CD14-positive monocyte (primary cell): ENCODE measurements at regions not wholly inside any gene's neighbourhood (a gene's known extent, or its start where the extent isn't known, plus 50 kb on each side); places are given as distances from the start of the nearest gene placed in this dataset.

Source experiments
- DNase-seq, 3 donors: peaks; one replicate each; pipeline ENCODE4 v3.0.0-alpha.2; 2011 to 2022
- H2AFZ ChIP-seq: 2 replicates; pipeline ENCODE4 v1.6.0; 2012; ENCODE audit warnings: mild to moderate bottlenecking, low read depth, low read length, inconsistent platforms; ENCODE audit not compliant: insufficient read depth, poor library complexity, severe bottlenecking
- H3K27ac ChIP-seq, 2 donors: 1 replicate in 1 of 2; 2 replicates in 1 of 2; pipeline ENCODE4 v1.5.1; 2012 to 2013; ENCODE audit warnings: low read length in 2 of 2, control low read depth in 1 of 2, inconsistent platforms in 1 of 2, low read depth in 1 of 2, mild to moderate bottlenecking in 1 of 2
- H3K27me3 ChIP-seq, 2 donors: one replicate each; pipeline versions ENCODE4 v1.6.0 to v1.6.1; 2011 to 2013; ENCODE audit warnings: low read length in 2 of 2; ENCODE audit not compliant: control insufficient read depth in 2 of 2, insufficient read depth in 2 of 2
- H3K36me3 ChIP-seq, 2 donors: replicated peaks in 1 of 2; 1 replicate in 1 of 2; 2 replicates in 1 of 2; pipeline versions ENCODE4 v1.5.1 to v1.6.1; 2012 to 2013; ENCODE audit warnings: low read length in 2 of 2, control low read depth in 1 of 2, inconsistent platforms in 1 of 2, mild to moderate bottlenecking in 1 of 2; ENCODE audit not compliant: insufficient read depth in 2 of 2, control insufficient read depth in 1 of 2
- H3K4me1 ChIP-seq, 2 donors: 1 replicate in 1 of 2; 2 replicates in 1 of 2; pipeline versions ENCODE4 v1.5.1 to v1.6.1; 2012 to 2013; ENCODE audit warnings: low read length in 2 of 2, control low read depth in 1 of 2, inconsistent platforms in 1 of 2, mild to moderate bottlenecking in 1 of 2, moderate library complexity in 1 of 2; ENCODE audit not compliant: insufficient read depth in 2 of 2, control insufficient read depth in 1 of 2
- H3K4me2 ChIP-seq: replicated peaks from 2 replicates; pipeline ENCODE3; 2012; ENCODE audit warnings: low read length, moderate library complexity, mild to moderate bottlenecking; ENCODE audit not compliant: poor library complexity, severe bottlenecking; ENCODE audit errors: extremely low read depth
- H3K4me3 ChIP-seq, 3 experiments: fragments of 200-600 bp in 1 of 3; sonication (generic) in 1 of 3; replicated peaks in 1 of 3; 1 replicate in 2 of 3; 2 replicates in 1 of 3; pipeline ENCODE4 v1.5.1; 2011 to 2013; ENCODE audit warnings: low read length in 3 of 3, mild to moderate bottlenecking in 3 of 3, control low read depth in 2 of 3, low read depth in 2 of 3, inconsistent platforms in 1 of 3, moderate library complexity in 1 of 3
- H3K79me2 ChIP-seq: 2 replicates; pipeline ENCODE4 v1.6.0; 2012; ENCODE audit warnings: mild to moderate bottlenecking, control low read depth, inconsistent platforms, low read length, moderate library complexity; ENCODE audit not compliant: insufficient read depth
- H3K9ac ChIP-seq: 2 replicates; pipeline ENCODE4 v1.6.0; 2017; ENCODE audit warnings: low read length, mild to moderate bottlenecking; ENCODE audit not compliant: insufficient read depth, poor library complexity, severe bottlenecking
- H3K9me3 ChIP-seq, 2 donors: replicated peaks in 1 of 2; 1 replicate in 1 of 2; 2 replicates in 1 of 2; pipeline versions ENCODE4 v1.5.1 to v1.6.1; 2012 to 2013; ENCODE audit warnings: low read length in 2 of 2, control low read depth in 1 of 2; ENCODE audit not compliant: control insufficient read depth in 1 of 2, insufficient read depth in 1 of 2
- H4K20me1 ChIP-seq: 2 replicates; pipeline ENCODE4 v1.6.0; 2012; ENCODE audit warnings: mild to moderate bottlenecking, low read length, control low read depth, moderate library complexity; ENCODE audit not compliant: insufficient read depth
- H3K27ac Mint-ChIP-seq, 7 donors: one replicate each; pipeline ENCODE4 v1.8.0; 2020; ENCODE audit warnings: mild to moderate bottlenecking in 7 of 7, mixed read lengths in 7 of 7, moderate library complexity in 6 of 7, inconsistent platforms in 2 of 7
- H3K27me3 Mint-ChIP-seq, 3 donors: one replicate each; pipeline ENCODE4 v1.8.0; 2021 to 2022; ENCODE audit warnings: low read depth in 3 of 3, mild to moderate bottlenecking in 3 of 3, mixed read lengths in 3 of 3, moderate library complexity in 3 of 3, inconsistent platforms in 1 of 3
- H3K36me3 Mint-ChIP-seq, 2 donors: one replicate each; pipeline ENCODE4 v1.8.0; 2020; ENCODE audit warnings: mixed read lengths in 2 of 2, inconsistent platforms in 1 of 2, mild to moderate bottlenecking in 1 of 2
- H3K4me1 Mint-ChIP-seq: one replicate; pipeline ENCODE4 v1.8.0; 2020; ENCODE audit warnings: mild to moderate bottlenecking, mixed read lengths
- H3K4me3 Mint-ChIP-seq, 2 donors: one replicate each; pipeline ENCODE4 v1.8.0; 2020; ENCODE audit warnings: mild to moderate bottlenecking in 2 of 2, mixed read lengths in 2 of 2, moderate library complexity in 1 of 2
- H3K9me3 Mint-ChIP-seq, 7 donors: one replicate each; pipeline ENCODE4 v1.8.0; 2020 to 2022; ENCODE audit warnings: mixed read lengths in 7 of 7, mild to moderate bottlenecking in 6 of 7, moderate library complexity in 6 of 7, inconsistent platforms in 2 of 7
- CTCF ChIP-seq: fragments of 200-600 bp; IDR thresholded peaks from one replicate; pipeline ENCODE4 v1.8.0; 2022; ENCODE audit warnings: antibody characterized with exemption, mild to moderate bottlenecking
- WGBS: methylation state at CpG from one replicate; pipeline ENCODE4 v1.1.5; 2013; ENCODE audit warnings: missing lambda C conversion rate; ENCODE audit not compliant: insufficient coverage; 5-methylcytosine and 5-hydroxymethylcytosine counted together
- intact Hi-C, 2 donors: fragments of 100-400 bp; cut with micrococcal nuclease; formaldehyde crosslinking; loops; one replicate each; pipeline versions ENCODE4 v1.15.0 to v1.15.1; 2023

- no peak for TF ChIP-seq CTCF
- Mint-ChIP-seq H3K4me1 (no peaks in the 10 kb centered on the region), H3K36me3 (no peaks in the 10 kb centered on the region), H3K4me3 (no peak overlapping the region), H3K27ac (no peak overlapping the region), H3K9me3 (peaks cover 0 to 7% (median 1%) of the 10 kb centered on the region in 7 donors), H3K27me3 (no peaks in the 10 kb centered on the region)
- WGBS: no CpG with 5 or more reads among the region's 1 CpG
- Histone ChIP-seq H3K4me1 (no peaks in the 10 kb centered on the region), H2AFZ (no peak overlapping the region), H3K9ac (no peak overlapping the region), H3K36me3 (no peaks in the 10 kb centered on the region), H3K9me3 (no peaks in the 10 kb centered on the region), H4K20me1 (no peaks in the 10 kb centered on the region), H3K79me2 (no peaks in the 10 kb centered on the region), H3K27ac (no peak overlapping the region), H3K4me3 (no peak overlapping the region), H3K27me3 (no peaks in the 10 kb centered on the region), H3K4me2 (no peak overlapping the region)
- intact Hi-C loops: no loop called here
- DNase-seq: no peak
These were observed 745.9 kb upstream of the ACVR2A start for GRCh38 chr2:147098940-147099339.

GRCh38 chr2:147097747-147098146, 747.1 kb upstream of the ACVR2A start:
- H3K4me1 ChIP-seq: no peaks in the 10 kb centered on the region
- H2AFZ ChIP-seq: no peak overlapping the region
- no peak for TF ChIP-seq CTCF
- no peak for DNase-seq
- Mint-ChIP-seq H3K4me3 (no peak overlapping the region), H3K36me3 (no peaks in the 10 kb centered on the region), H3K9me3 (peaks cover 0 to 5% (median 1%) of the 10 kb centered on the region in 7 donors), H3K4me1 (no peaks in the 10 kb centered on the region), H3K27ac (no peak overlapping the region), H3K27me3 (no peaks in the 10 kb centered on the region)
- no peaks in the 10 kb centered on the region for H4K20me1 ChIP-seq
- H3K9me3 ChIP-seq: no peaks in the 10 kb centered on the region
- H3K79me2 ChIP-seq: no peaks in the 10 kb centered on the region
- H3K4me3 ChIP-seq: no peak overlapping the region
- H3K36me3 ChIP-seq: no peaks in the 10 kb centered on the region
- H3K27ac ChIP-seq: no peak overlapping the region
- H3K9ac ChIP-seq: no peak overlapping the region
- no peaks in the 10 kb centered on the region for H3K27me3 ChIP-seq
- intact Hi-C loops: no loop called here
- no peak overlapping the region for H3K4me2 ChIP-seq
